ENCODE measurements at regions not wholly inside any gene's neighbourhood (a gene's known extent, or its start where the extent isn't known, plus 50 kb on each side); places are given as distances from the start of the nearest gene placed in this dataset.
"Not testable (repeated sequence)": the region's sequence is repeated elsewhere in the genome, so short reads cannot be mapped to it uniquely, and the experiment has no call there.

DNA sequence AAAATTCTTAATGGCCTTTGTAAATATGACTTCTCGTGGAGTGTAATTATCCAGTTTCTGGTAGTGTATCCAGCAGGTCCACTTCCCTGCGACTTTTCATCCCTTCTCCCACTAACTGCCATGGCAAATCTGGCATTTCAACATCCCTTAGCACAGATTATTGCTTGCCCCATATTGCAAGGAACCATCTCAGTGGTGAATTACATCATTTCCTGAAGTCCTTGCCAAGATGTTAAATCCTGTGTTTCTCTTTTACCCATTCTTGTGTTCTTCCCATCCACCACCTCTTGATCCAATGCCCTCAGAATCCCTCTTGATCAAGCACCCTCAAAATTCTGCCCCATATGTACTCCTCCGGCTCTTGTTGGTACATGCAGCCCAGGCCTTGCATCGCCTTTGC lies 88.1 kb upstream of the ZNF81 start:
- no peak for DNase-seq (ENCODE audit: low read depth)
- no peak overlapping the region for H3K4me3 ChIP-seq (ENCODE audit: low read depth, low read length)
- TF ChIP-seq CTCF (conservative IDR thresholded peaks at IDR 0.05; ENCODE audit: low read depth, low read length) = no peak

DNA sequence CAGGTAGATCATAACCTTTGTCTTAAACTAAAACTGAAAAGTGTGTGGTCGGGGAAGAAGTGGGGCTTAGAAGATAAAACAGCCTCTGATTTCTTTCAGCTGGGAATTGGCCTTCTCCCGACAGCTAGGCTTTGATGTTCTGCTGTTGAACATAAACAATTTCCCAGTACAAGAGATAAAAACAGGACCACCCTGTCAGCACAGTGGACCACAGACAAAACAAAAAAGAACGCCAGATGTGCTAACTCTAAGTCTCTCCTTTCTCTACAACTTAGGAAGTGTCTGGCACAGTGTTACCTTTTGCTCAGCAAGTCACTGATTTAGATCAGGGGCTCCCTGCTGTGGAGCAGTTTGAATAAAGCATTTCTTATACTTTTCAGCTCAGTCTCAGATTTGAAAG lies 87.5 kb upstream of the UXT start:
- no peak for TF ChIP-seq CTCF (conservative IDR thresholded peaks at IDR 0.05; ENCODE audit: low read depth, low read length)
- DNase-seq (ENCODE audit: low read depth) = no peak
- no peak overlapping the region for H3K4me3 ChIP-seq (ENCODE audit: low read depth, low read length)

DNA sequence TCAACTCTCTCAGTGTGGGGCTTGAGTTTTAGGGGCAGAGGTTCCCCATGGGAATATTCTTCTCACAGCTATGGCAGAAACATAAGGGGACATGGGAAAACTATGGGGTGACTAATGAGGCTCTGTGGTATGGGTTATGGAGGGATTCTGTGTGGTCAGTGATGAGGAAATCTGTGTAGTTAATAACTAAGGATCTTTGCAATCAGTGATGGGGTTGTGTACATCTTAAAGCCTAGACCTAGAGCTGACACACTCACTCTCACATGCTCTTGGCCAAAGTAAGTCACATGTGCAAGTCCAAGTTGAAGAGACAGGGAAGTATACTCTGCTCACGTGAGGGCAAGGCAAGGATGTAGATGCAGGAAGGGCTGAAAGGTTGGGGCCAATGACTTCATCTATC lies 86.4 kb upstream of the UXT start:
- DNase-seq (ENCODE audit: low read depth) = no peak
- TF ChIP-seq CTCF (conservative IDR thresholded peaks at IDR 0.05; ENCODE audit: low read depth, low read length) = no peak
- no peak overlapping the region for H3K4me3 ChIP-seq (ENCODE audit: low read depth, low read length)

DNA sequence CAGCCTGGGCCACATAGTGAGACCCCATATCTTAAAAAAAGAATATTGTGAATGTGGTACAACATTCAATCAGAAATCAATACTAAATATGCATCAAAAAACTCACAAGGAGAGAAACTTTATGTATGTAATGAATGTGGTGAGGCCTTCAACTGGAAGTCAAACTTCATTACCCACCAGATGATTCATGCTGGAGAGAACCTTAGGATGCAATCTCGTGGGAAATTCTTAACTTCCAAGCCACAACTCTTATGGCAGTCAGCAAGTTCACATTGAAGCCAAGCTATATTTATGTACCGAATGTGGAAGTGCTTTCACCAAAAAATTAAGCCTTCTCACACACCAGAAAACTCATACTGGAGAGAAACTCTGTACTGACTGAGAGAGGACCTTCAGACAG lies 84.5 kb upstream of the UXT start:
- DNase-seq (ENCODE audit: low read depth) = no peak
- TF ChIP-seq CTCF (conservative IDR thresholded peaks at IDR 0.05; ENCODE audit: low read depth, low read length) = no peak
- H3K4me3 ChIP-seq (ENCODE audit: low read depth, low read length) = no peak overlapping the region

DNA sequence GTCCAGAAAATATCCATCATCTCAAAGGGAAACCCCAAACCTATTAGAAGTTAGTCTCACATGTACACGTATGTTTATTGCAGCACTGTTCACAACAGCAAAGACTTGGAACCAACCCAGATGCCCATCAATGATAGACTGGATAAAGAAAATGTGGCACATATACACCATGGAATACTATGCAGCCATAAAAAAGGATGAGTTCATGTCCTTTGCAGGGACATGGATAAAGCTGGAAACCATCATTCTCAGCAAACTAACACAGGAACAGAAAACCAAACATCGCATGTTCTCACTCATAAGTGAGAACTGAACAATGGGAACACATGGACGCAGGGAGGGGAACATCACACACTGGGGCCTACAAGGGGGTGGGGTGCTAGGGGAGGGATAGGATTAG lies 79.9 kb upstream of the UXT start:
- H3K4me3 ChIP-seq (ENCODE audit: low read depth, low read length); DNase-seq (ENCODE audit: low read depth): not testable (repeated sequence)

DNA sequence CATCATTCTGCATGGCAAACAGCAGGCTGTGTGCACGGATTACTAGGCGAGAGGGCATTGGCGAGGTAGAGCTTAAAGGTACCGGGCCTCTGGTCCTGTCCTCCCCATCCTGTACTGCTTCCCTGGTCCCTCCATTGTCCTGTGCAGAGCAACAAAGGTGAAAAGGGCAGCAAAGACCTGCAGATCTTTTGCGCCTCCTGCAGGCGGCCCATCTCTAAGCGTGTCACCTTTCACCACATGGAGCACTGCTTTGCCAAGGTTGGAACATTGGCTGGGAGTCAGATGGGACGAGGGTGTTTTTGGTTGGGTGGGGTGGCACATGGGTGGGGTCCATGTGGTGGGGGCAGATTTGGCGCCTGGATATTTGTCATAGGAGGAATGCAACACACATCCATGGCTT lies 64.7 kb upstream of the UXT start:
- no peak for DNase-seq (ENCODE audit: low read depth)
- TF ChIP-seq CTCF (conservative IDR thresholded peaks at IDR 0.05; ENCODE audit: low read depth, low read length) = no peak
- H3K4me3 ChIP-seq (ENCODE audit: low read depth, low read length) = no peak overlapping the region

GRCh38 chrX:47723083-47723482 lies 64.1 kb upstream of the UXT start:
- DNase-seq (ENCODE audit: low read depth) = no peak
- no peak for TF ChIP-seq CTCF (conservative IDR thresholded peaks at IDR 0.05; ENCODE audit: low read depth, low read length)
- H3K4me3 ChIP-seq (ENCODE audit: low read depth, low read length) = no peak overlapping the region

GRCh38 chrX:47722260-47722659 lies 63.3 kb upstream of the UXT start:
- no peak for TF ChIP-seq CTCF (conservative IDR thresholded peaks at IDR 0.05; ENCODE audit: low read depth, low read length)
- no peak for DNase-seq (ENCODE audit: low read depth)
- no peak overlapping the region for H3K4me3 ChIP-seq (ENCODE audit: low read depth, low read length)

- not testable (repeated sequence) for H3K4me3 ChIP-seq (ENCODE audit: low read depth, low read length); DNase-seq (ENCODE audit: low read depth)
These were observed 56.1 kb upstream of the UXT start for GRCh38 chrX:47715078-47715477.

DNA sequence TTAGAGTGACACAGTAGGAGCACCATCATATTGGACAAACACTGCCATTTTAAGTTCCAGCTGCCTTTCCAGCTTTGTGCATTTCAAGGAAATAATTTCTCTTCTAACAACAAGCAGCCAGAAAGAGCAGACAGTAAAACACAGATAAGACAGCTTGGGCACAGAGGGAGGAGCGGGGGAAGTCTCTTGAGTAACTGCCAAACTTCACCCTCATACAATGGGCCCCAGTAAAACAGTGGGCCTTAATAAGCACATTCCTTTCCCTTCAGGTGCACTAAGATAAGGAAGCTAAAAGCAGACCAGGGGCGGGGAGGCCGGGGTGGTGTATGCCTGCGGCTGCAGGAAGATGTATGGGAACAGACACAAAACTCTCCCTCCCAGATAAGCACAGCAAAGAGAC lies 53.7 kb upstream of the UXT start:
- not testable (repeated sequence) for DNase-seq (ENCODE audit: low read depth); H3K4me3 ChIP-seq (ENCODE audit: low read depth, low read length)

Measured in epithelial cell of proximal tubule (primary cell).